Astrocyte (in vitro differentiated cells and primary cell): ENCODE measurements at regions not wholly inside any gene's neighbourhood (a gene's known extent, or its start where the extent isn't known, plus 50 kb on each side); places are given as distances from the start of the nearest gene placed in this dataset.

Source experiments
- DNase-seq: peaks from one replicate; pipeline ENCODE4 v3.0.0-alpha.2; 2010; ENCODE audit warnings: low read depth
- FAIRE-seq: peaks from 2 replicates; lab custom pipeline; 2011; peaks lifted over from hg19 to GRCh38; lab: Jason Lieb, UNC
- H2AFZ ChIP-seq: 2 replicates; pipeline ENCODE4 v1.6.0; 2012; ENCODE audit warnings: low read depth, low read length, inconsistent platforms
- H3K27ac ChIP-seq: 2 replicates; pipeline ENCODE4 v1.5.1; 2011; ENCODE audit warnings: low read depth, low read length, inconsistent platforms
- H3K27me3 ChIP-seq: 2 replicates; pipeline ENCODE4 v1.6.0; 2011; ENCODE audit warnings: low read length, inconsistent platforms; ENCODE audit not compliant: insufficient read depth
- H3K36me3 ChIP-seq: 2 replicates; pipeline ENCODE4 v1.5.1; 2011; ENCODE audit warnings: low read length, inconsistent platforms; ENCODE audit not compliant: insufficient read depth
- H3K4me1 ChIP-seq: 2 replicates; pipeline ENCODE4 v1.5.1; 2011; ENCODE audit warnings: low read length, inconsistent platforms; ENCODE audit not compliant: insufficient read depth
- H3K4me2 ChIP-seq: 2 replicates; pipeline ENCODE4 v1.6.0; 2012; ENCODE audit warnings: low read length, inconsistent platforms
- H3K4me3 ChIP-seq: 2 replicates; pipeline ENCODE4 v1.5.1; 2011; ENCODE audit warnings: low read depth, mild to moderate bottlenecking, low read length, inconsistent platforms; ENCODE audit not compliant: insufficient read depth
- H3K79me2 ChIP-seq: 2 replicates; pipeline ENCODE4 v1.6.0; 2012; ENCODE audit warnings: mild to moderate bottlenecking, low read length, inconsistent platforms; ENCODE audit not compliant: insufficient read depth
- H3K9ac ChIP-seq: 2 replicates; pipeline ENCODE4 v1.6.0; 2012; ENCODE audit warnings: mild to moderate bottlenecking, low read length, inconsistent platforms
- H3K9me3 ChIP-seq: 2 replicates; pipeline ENCODE4 v1.5.1; 2012; ENCODE audit warnings: low read depth, mild to moderate bottlenecking, low read length, inconsistent platforms; ENCODE audit not compliant: insufficient read depth
- H4K20me1 ChIP-seq: 2 replicates; pipeline ENCODE4 v1.6.0; 2012; ENCODE audit warnings: low read length, inconsistent platforms; ENCODE audit not compliant: insufficient read depth
- H3K27ac Mint-ChIP-seq: one replicate; pipeline ENCODE4 v1.8.0; 2021; ENCODE audit warnings: mild to moderate bottlenecking, mixed read lengths; ENCODE audit not compliant: unreplicated experiment
- H3K27me3 Mint-ChIP-seq: one replicate; pipeline ENCODE4 v1.8.0; 2021; ENCODE audit warnings: low read depth, mixed read lengths; ENCODE audit not compliant: unreplicated experiment
- H3K36me3 Mint-ChIP-seq: one replicate; pipeline ENCODE4 v1.8.0; 2021; ENCODE audit warnings: low read depth, mixed read lengths; ENCODE audit not compliant: unreplicated experiment
- H3K4me1 Mint-ChIP-seq: one replicate; pipeline ENCODE4 v1.8.0; 2021; ENCODE audit warnings: low read depth, mixed read lengths; ENCODE audit not compliant: unreplicated experiment
- H3K4me3 Mint-ChIP-seq: one replicate; pipeline ENCODE4 v1.8.0; 2021; ENCODE audit warnings: mild to moderate bottlenecking, moderate library complexity, mixed read lengths; ENCODE audit not compliant: unreplicated experiment
- H3K9me3 Mint-ChIP-seq: one replicate; pipeline ENCODE4 v1.8.0; 2021; ENCODE audit warnings: mild to moderate bottlenecking, mixed read lengths; ENCODE audit not compliant: unreplicated experiment
- CTCF ChIP-seq: IDR thresholded peaks from 2 replicates; pipeline ENCODE4 v1.5.1; 2011; ENCODE audit warnings: low read depth, mild to moderate bottlenecking, inconsistent platforms, low read length, moderate library complexity; ENCODE audit not compliant: insufficient read depth
- EZH2 ChIP-seq: IDR thresholded peaks from 2 replicates; pipeline ENCODE4 v1.6.1; 2012; ENCODE audit warnings: mild to moderate bottlenecking, low read length, inconsistent platforms; ENCODE audit not compliant: insufficient read depth

- TF ChIP-seq EZH2: no peak
- TF ChIP-seq CTCF: no peak
- H3K4me1 ChIP-seq: no peaks in the 10 kb centered on the region
- no peak for FAIRE-seq
Observed at GRCh38 chr12:74105434-74105833, 432.2 kb upstream of the ATXN7L3B start.

GRCh38 chr12:74108729-74109128 is 428.9 kb upstream of the ATXN7L3B start:
- H3K4me2 ChIP-seq: no peak overlapping the region
- FAIRE-seq: no peak
- H3K36me3 ChIP-seq: no peaks in the 10 kb centered on the region
- H2AFZ ChIP-seq: no peak overlapping the region
- no peaks in the 10 kb centered on the region for H3K79me2 ChIP-seq
- no peak for DNase-seq
- H4K20me1 ChIP-seq: no peaks in the 10 kb centered on the region
- H3K9me3 ChIP-seq: no peaks in the 10 kb centered on the region
- Mint-ChIP-seq H3K27ac (no peak overlapping the region), H3K36me3 (no peaks in the 10 kb centered on the region), H3K4me3 (no peak overlapping the region), H3K9me3 (no peaks in the 10 kb centered on the region), H3K4me1 (no peaks in the 10 kb centered on the region), H3K27me3 (no peaks in the 10 kb centered on the region)
- no peak for TF ChIP-seq EZH2
- TF ChIP-seq CTCF: no peak
- no peak overlapping the region for H3K9ac ChIP-seq
- H3K4me3 ChIP-seq: no peak overlapping the region
- H3K4me1 ChIP-seq: no peaks in the 10 kb centered on the region
- no peak overlapping the region for H3K27ac ChIP-seq
- no peaks in the 10 kb centered on the region for H3K27me3 ChIP-seq

More at GRCh38 chr12:74105434-74105833, 432.2 kb upstream of the ATXN7L3B start:
- H4K20me1 ChIP-seq: no peaks in the 10 kb centered on the region
- H3K27ac ChIP-seq: no peak overlapping the region
- Mint-ChIP-seq H3K9me3 (no peaks in the 10 kb centered on the region), H3K27me3 (no peaks in the 10 kb centered on the region), H3K36me3 (no peaks in the 10 kb centered on the region), H3K4me3 (no peak overlapping the region), H3K4me1 (no peaks in the 10 kb centered on the region), H3K27ac (no peak overlapping the region)
- no peaks in the 10 kb centered on the region for H3K79me2 ChIP-seq
- H3K9ac ChIP-seq: no peak overlapping the region
- H2AFZ ChIP-seq: no peak overlapping the region
- H3K4me3 ChIP-seq: no peak overlapping the region
- no peaks in the 10 kb centered on the region for H3K27me3 ChIP-seq
- no peak overlapping the region for H3K4me2 ChIP-seq
- peak; percentile 11 for DNase-seq
- no peaks in the 10 kb centered on the region for H3K9me3 ChIP-seq
- no peaks in the 10 kb centered on the region for H3K36me3 ChIP-seq

- no peak overlapping the region for H3K4me3 Mint-ChIP-seq
- Histone ChIP-seq H3K4me2 (no peak overlapping the region), H3K9ac (no peak overlapping the region), H4K20me1 (no peaks in the 10 kb centered on the region), H3K27me3 (no peaks in the 10 kb centered on the region), H3K4me3 (no peak overlapping the region), H3K27ac (no peak overlapping the region), H3K36me3 (no peaks in the 10 kb centered on the region), H3K4me1 (no peaks in the 10 kb centered on the region), H3K79me2 (no peaks in the 10 kb centered on the region), H3K9me3 (no peaks in the 10 kb centered on the region), H2AFZ (no peak overlapping the region)
- no peaks in the 10 kb centered on the region for H3K27me3 Mint-ChIP-seq
- no peaks in the 10 kb centered on the region for H3K9me3 Mint-ChIP-seq
- DNase-seq (no peak), FAIRE-seq (no peak)
- TF ChIP-seq CTCF: no peak
- no peak for TF ChIP-seq EZH2
- peaks cover 2% of the 10 kb centered on the region for H3K4me1 Mint-ChIP-seq
- no peaks in the 10 kb centered on the region for H3K36me3 Mint-ChIP-seq
- no peak overlapping the region for H3K27ac Mint-ChIP-seq
Observed at GRCh38 chr12:74111688-74112360, 425.8 kb upstream of the ATXN7L3B start.
